MM.1S (cell line): ENCODE measurements at regions not wholly inside any gene's neighbourhood (a gene's known extent, or its start where the extent isn't known, plus 50 kb on each side); places are given as distances from the start of the nearest gene placed in this dataset.
A peak's percentile ranks its signal among the peaks of the same experiment; 100 is the strongest.

ENCODE experiments used
- DNase-seq: peaks from one replicate; pipeline ENCODE4 v3.0.0-alpha.2; 2015
- H2AFZ ChIP-seq: fragments of 300-600 bp; sonication (generic); 2 replicates; pipeline ENCODE4 v1.6.0; 2016; ENCODE audit warnings: antibody characterized with exemption, low read length
- H3F3A ChIP-seq: fragments of 300-600 bp; sonication (generic); 2 replicates; pipeline ENCODE4 v1.6.1; 2016; ENCODE audit warnings: mild to moderate bottlenecking, antibody characterized with exemption, low read length, moderate library complexity, mixed read lengths; ENCODE audit not compliant: insufficient read depth
- H3K27ac ChIP-seq: fragments of 300-600 bp; sonication (generic); 2 replicates; pipeline ENCODE4 v1.5.1; 2016; ENCODE audit warnings: mild to moderate bottlenecking, low read length
- H3K27me3 ChIP-seq: fragments of 300-600 bp; sonication (generic); replicated peaks from 2 replicates; pipeline ENCODE4 v1.6.0; 2016; ENCODE audit warnings: low read length; ENCODE audit not compliant: insufficient read depth
- H3K36me3 ChIP-seq: fragments of 300-600 bp; sonication (generic); replicated peaks from 2 replicates; pipeline ENCODE4 v1.6.1; 2016; ENCODE audit warnings: mild to moderate bottlenecking, low read length, mixed read lengths; ENCODE audit not compliant: insufficient read depth
- H3K4me1 ChIP-seq: fragments of 300-600 bp; sonication (generic); 2 replicates; pipeline ENCODE4 v1.6.1; 2016; ENCODE audit warnings: low read length, mixed read lengths
- H3K4me2 ChIP-seq: fragments of 300-600 bp; sonication (generic); 2 replicates; pipeline ENCODE4 v1.6.0; 2016; ENCODE audit warnings: low read depth, low read length
- H3K4me3 ChIP-seq: fragments of 300-600 bp; sonication (generic); 2 replicates; pipeline ENCODE4 v1.5.1; 2016; ENCODE audit warnings: low read length, mixed read lengths
- H3K79me2 ChIP-seq: fragments of 300-600 bp; sonication (generic); 2 replicates; pipeline ENCODE4 v1.6.1; 2016; ENCODE audit warnings: mixed run types, low read length, mixed read lengths
- H3K9ac ChIP-seq: fragments of 300-600 bp; sonication (generic); 2 replicates; pipeline ENCODE4 v1.6.1; 2016; ENCODE audit warnings: low read length, mixed read lengths
- H3K9me2 ChIP-seq: fragments of 300-600 bp; sonication (generic); replicated peaks from 2 replicates; pipeline ENCODE4 v1.6.1; 2016; ENCODE audit warnings: mild to moderate bottlenecking, low read length, mixed read lengths; ENCODE audit not compliant: insufficient read depth
- H3K9me3 ChIP-seq: fragments of 300-600 bp; sonication (generic); replicated peaks from 2 replicates; pipeline ENCODE4 v1.6.1; 2016; ENCODE audit warnings: mild to moderate bottlenecking, low read length, mixed read lengths; ENCODE audit not compliant: insufficient read depth
- H4K20me1 ChIP-seq: fragments of 300-600 bp; sonication (generic); 2 replicates; pipeline ENCODE4 v1.6.1; 2016; ENCODE audit warnings: mild to moderate bottlenecking, low read length, moderate library complexity, mixed read lengths; ENCODE audit not compliant: insufficient read depth
- EZH2 ChIP-seq: fragments of 300-600 bp; sonication (generic); optimal IDR thresholded peaks from 2 replicates; pipeline ENCODE3; 2017; ENCODE audit warnings: low read depth, mild to moderate bottlenecking, antibody characterized with exemption, low read length, mixed read lengths
- EZH2phosphoT487 ChIP-seq: fragments of 300-600 bp; sonication (generic); IDR thresholded peaks from 2 replicates; pipeline ENCODE4 v1.6.1; 2018; ENCODE audit warnings: antibody characterized with exemption, low read length
- TF ChIP-seq, protein P1 (sequence below): fragments of 300-600 bp; sonication (generic); IDR thresholded peaks from 2 replicates; pipeline ENCODE4 v1.5.1; 2016; ENCODE audit warnings: antibody characterized with exemption, low read length, mixed read lengths

DNA sequence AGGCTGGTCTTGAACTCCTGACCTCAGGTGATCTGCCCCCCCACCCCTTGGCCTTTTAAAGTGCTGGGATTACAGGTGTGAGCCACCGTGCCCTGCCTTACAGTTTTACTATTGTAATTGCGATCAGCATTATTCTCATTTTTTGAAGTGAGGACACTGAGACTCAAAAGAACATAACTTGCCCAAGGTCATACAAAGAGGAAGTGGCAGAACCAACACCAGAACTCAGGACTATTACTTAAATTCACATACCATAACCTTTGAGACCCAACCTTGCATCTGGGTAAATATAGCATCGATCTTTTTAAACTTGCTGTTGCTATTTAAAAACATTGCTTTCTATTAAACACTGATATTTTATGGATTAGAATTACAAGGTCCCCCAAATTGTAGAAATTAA is 54.2 kb downstream of the FOXI1 start:
- Histone ChIP-seq H3K4me1 (0 out of 2 replicates have a peak, but pooled peaks cover 3% of the 10 kb centered on the region), H3K27ac (no peak overlapping the region)

DNA sequence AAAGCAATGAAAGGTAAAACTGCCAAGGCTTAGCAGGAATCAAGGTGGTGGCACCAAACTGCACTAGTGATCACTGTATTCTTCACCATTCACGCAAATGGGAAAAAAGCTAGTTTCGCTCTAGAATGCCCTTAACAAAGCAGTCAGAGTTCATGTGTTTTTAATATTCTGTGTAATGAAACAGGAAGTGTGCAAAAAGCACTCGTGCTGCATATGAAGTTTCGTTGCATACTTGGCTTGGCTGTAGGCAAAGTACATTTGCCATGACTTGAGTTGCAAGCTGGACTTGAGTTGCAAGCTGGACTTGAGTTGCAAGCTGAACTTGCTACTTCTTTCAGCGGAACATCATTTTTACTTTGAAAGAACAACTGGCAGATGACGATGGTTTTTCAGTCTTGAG is 55.4 kb downstream of the FOXI1 start:
- H3K4me3 ChIP-seq: no peak overlapping the region
- no peaks in the 10 kb centered on the region for H3K9me3 ChIP-seq
- H3K27ac ChIP-seq: 0 out of 2 replicates have a peak overlapping the region, but pooled peaks have one; percentile 4
- TF ChIP-seq EZH2phosphoT487: no peak
- no peak for TF ChIP-seq EZH2
- TF ChIP-seq, protein P1, sequence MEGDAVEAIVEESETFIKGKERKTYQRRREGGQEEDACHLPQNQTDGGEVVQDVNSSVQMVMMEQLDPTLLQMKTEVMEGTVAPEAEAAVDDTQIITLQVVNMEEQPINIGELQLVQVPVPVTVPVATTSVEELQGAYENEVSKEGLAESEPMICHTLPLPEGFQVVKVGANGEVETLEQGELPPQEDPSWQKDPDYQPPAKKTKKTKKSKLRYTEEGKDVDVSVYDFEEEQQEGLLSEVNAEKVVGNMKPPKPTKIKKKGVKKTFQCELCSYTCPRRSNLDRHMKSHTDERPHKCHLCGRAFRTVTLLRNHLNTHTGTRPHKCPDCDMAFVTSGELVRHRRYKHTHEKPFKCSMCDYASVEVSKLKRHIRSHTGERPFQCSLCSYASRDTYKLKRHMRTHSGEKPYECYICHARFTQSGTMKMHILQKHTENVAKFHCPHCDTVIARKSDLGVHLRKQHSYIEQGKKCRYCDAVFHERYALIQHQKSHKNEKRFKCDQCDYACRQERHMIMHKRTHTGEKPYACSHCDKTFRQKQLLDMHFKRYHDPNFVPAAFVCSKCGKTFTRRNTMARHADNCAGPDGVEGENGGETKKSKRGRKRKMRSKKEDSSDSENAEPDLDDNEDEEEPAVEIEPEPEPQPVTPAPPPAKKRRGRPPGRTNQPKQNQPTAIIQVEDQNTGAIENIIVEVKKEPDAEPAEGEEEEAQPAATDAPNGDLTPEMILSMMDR: no peak
- no peak overlapping the region for H3K9ac ChIP-seq
- peak overlapping the region; percentile 12; the same call in 1 of the 2 replicates for H2AFZ ChIP-seq
- H3K27me3 ChIP-seq: no peaks in the 10 kb centered on the region
- peak; percentile 46 for DNase-seq
- 0 out of 2 replicates have a peak, but pooled peaks cover 3% of the 10 kb centered on the region for H3K4me1 ChIP-seq
- H3K9me2 ChIP-seq: no peaks in the 10 kb centered on the region
- H3K36me3 ChIP-seq: no peaks in the 10 kb centered on the region
- H4K20me1 ChIP-seq: no peaks in the 10 kb centered on the region
- no peaks in the 10 kb centered on the region for H3K79me2 ChIP-seq
- H3F3A ChIP-seq: peaks cover 5% of the 10 kb centered on the region
- H3K4me2 ChIP-seq: peak overlapping the region; percentile 23; the same call in 1 of the 2 replicates

More for the DNA sequence above, 54.2 kb downstream of the FOXI1 start:
- Histone ChIP-seq H3K36me3 (no peaks in the 10 kb centered on the region), H3K9me3 (no peaks in the 10 kb centered on the region), H3K4me2 (no peak overlapping the region), H3K27me3 (no peaks in the 10 kb centered on the region), H3K9ac (no peak overlapping the region), H3K79me2 (no peaks in the 10 kb centered on the region), H4K20me1 (no peaks in the 10 kb centered on the region), H3K4me3 (no peak overlapping the region), H3F3A (peaks cover 5% of the 10 kb centered on the region), H3K9me2 (no peaks in the 10 kb centered on the region), H2AFZ (no peak overlapping the region)
- no peak for TF ChIP-seq EZH2phosphoT487
- no peak for TF ChIP-seq EZH2
- TF ChIP-seq, protein P1: no peak
- no peak for DNase-seq

DNA sequence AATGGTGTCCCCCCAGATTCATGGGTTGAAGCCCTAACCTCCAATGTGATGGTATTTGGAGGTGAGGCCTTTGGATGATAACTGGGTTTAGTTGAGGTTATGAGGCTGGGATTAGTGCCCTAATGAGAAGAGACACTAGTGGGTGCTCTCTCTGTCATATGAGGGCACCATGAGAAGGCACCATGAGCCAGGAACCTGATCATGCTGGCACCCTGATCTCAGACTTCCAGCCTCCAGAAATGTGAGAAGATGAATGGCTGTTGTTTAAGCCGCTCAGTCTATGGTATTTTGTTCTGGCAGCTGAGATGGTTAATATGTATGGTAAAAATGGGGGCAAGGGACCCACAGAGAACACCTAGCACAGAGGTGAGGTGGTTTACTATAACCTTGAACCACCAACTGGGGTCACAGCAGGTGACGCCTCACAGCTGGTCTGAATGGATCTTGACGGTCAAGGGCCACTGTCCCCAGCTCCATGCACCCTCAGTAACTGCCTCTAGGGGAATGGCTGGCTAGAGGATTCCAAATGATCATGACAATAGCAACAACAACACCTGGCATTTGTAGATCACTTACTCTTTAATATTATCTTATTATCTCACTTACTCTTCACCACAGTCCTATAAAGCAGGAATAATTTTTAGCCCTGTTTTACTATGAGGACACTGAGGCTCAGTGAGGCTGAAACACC is 57.1 kb downstream of the FOXI1 start:
- Histone ChIP-seq H4K20me1 (no peaks in the 10 kb centered on the region), H3F3A (peaks cover 5% of the 10 kb centered on the region), H2AFZ (no peak overlapping the region), H3K9me2 (no peaks in the 10 kb centered on the region), H3K9me3 (no peaks in the 10 kb centered on the region), H3K79me2 (no peaks in the 10 kb centered on the region), H3K36me3 (no peaks in the 10 kb centered on the region), H3K27me3 (no peaks in the 10 kb centered on the region), H3K4me2 (no peak overlapping the region), H3K9ac (no peak overlapping the region), H3K4me1 (0 out of 2 replicates have a peak, but pooled peaks cover 3% of the 10 kb centered on the region), H3K4me3 (no peak overlapping the region), H3K27ac (no peak overlapping the region)
- no peak for DNase-seq
- TF ChIP-seq EZH2phosphoT487: no peak
- TF ChIP-seq EZH2: no peak
- TF ChIP-seq, protein P1: no peak
